ENCODE measurements at regions not wholly inside any gene's neighbourhood (a gene's known extent, or its start where the extent isn't known, plus 50 kb on each side); places are given as distances from the start of the nearest gene placed in this dataset.

DNA sequence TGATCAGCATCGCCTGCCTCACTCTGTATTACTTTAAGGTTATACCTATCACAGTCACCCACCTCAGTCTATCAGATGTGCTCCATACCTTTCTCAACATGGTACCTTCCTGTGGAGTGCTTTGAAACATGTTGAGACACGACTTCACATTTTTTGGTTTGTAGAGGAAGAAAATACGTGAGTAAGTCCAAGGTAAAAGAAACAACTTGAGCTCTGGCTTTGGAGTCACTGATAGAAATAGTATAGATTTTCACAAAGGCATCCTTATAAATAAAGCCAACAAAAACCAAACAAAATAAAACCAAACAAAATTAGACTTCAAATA is 77.5 kb upstream of the HMHB1 start:
- TF ChIP-seq CTCF (IDR thresholded peaks at IDR 0.05; ENCODE audit: low read depth, low read length) = no peak
- no peak overlapping the region for H3K4me3 ChIP-seq (ENCODE audit: low read depth, low read length)
- no peak for DNase-seq (ENCODE audit: low read depth, low spot score)
- in situ Hi-C loops (cut with HindIII; ENCODE audit: low sequenced_read_pairs) = no loop called here

GRCh38 chr5:143733665-143734455 is 78.1 kb upstream of the HMHB1 start:
- TF ChIP-seq CTCF (IDR thresholded peaks at IDR 0.05; ENCODE audit: low read depth, low read length) = no peak
- in situ Hi-C loops (cut with HindIII; ENCODE audit: low sequenced_read_pairs) = no loop called here
- H3K4me3 ChIP-seq (ENCODE audit: low read depth, low read length) = no peak overlapping the region
- DNase-seq (ENCODE audit: low read depth, low spot score) = peak; percentile 28

DNA sequence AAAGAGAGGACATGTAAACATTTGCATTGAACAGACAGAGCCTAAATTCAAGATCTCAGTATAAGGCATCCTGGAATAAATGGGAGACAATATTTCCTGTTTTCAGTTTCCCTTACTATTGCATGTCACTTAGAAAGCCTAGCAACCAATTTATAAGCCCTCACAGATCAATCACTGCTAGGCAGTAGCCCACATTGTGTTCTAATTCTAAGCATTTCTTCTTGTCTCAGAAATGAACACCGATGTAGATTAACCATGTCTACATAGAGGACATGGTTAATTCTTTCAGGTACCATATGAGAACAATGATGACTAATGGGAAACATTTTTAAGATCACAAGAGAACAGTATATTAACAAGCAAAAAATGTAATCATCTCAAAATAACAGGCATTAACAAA is 79.6 kb upstream of the HMHB1 start:
- DNase-seq (ENCODE audit: low read depth, low spot score) = no peak
- in situ Hi-C loops (cut with HindIII; ENCODE audit: low sequenced_read_pairs) = no loop called here
- TF ChIP-seq CTCF (IDR thresholded peaks at IDR 0.05; ENCODE audit: low read depth, low read length) = no peak
- no peak overlapping the region for H3K4me3 ChIP-seq (ENCODE audit: low read depth, low read length)

DNA sequence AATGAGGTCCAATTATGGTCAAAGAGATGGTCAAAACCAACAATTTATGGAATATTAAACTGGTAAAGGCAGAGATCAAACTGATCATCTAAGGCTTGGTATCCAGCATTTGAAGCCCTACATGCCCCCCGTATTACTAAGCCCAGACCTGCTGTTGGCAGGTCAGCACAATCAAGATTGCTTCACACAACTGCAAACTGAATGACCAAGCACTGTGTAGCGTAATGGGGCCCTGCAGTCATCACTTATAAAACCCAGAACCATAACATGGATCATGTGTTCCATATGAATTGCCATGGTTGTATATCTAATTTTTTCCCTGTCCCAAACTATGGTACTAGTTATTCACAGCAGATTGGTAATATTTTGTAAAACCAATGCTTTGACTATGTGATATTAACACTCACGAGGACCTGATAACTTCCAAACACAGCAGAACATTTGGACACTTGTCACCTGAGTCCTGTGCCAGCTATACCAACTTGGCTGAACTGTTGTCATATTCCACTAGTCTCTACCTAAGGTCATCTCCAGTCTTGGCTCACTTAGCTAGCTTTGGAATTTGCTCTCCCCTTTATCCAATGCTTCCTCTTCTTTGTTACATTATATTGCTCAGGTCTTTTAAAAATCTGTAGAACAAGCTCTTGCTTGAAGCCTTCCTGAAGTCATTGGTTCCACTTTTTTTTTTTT is 81.7 kb upstream of the HMHB1 start:
- in situ Hi-C loops (cut with HindIII; ENCODE audit: low sequenced_read_pairs) = no loop called here
- H3K4me3 ChIP-seq (ENCODE audit: low read depth, low read length) = no peak overlapping the region
- no peak for DNase-seq (ENCODE audit: low read depth, low spot score)
- TF ChIP-seq CTCF (IDR thresholded peaks at IDR 0.05; ENCODE audit: low read depth, low read length) = no peak

- no peak for TF ChIP-seq CTCF (IDR thresholded peaks at IDR 0.05; ENCODE audit: low read depth, low read length)
- in situ Hi-C loops (cut with HindIII; ENCODE audit: low sequenced_read_pairs) = no loop called here
- no peak for DNase-seq (ENCODE audit: low read depth, low spot score)
- no peak overlapping the region for H3K4me3 ChIP-seq (ENCODE audit: low read depth, low read length)
These were observed 82.5 kb upstream of the HMHB1 start for GRCh38 chr5:143729334-143729946.

- no peak overlapping the region for H3K4me3 ChIP-seq (ENCODE audit: low read depth, low read length)
- in situ Hi-C loops (cut with HindIII; ENCODE audit: low sequenced_read_pairs) = no loop called here
- no peak for TF ChIP-seq CTCF (IDR thresholded peaks at IDR 0.05; ENCODE audit: low read depth, low read length)
- DNase-seq (ENCODE audit: low read depth, low spot score) = no peak
These were observed 88.8 kb upstream of the HMHB1 start for GRCh38 chr5:143723159-143723558.
